K562 (cell line): ENCODE measurements at regions not wholly inside any gene's neighbourhood (a gene's known extent, or its start where the extent isn't known, plus 50 kb on each side); places are given as distances from the start of the nearest gene placed in this dataset.

ENCODE experiments used
- ATAC-seq: fragments of 200-7000 bp; cut with Tn5 transposase; 3 replicates; pipeline ENCODE4 v1.9.1; 2020; ENCODE audit warnings: moderate library complexity
- BruUV-seq: library from RNA; stranded (reverse); fragments of 400-500 nt; replicated peaks from 2 replicates; lab custom pipeline; 2021; lab: Mats Ljungman, UMichigan
- CTCF ChIA-PET: fragments of 300-600 bp; formaldehyde crosslinking; extraction: SDS; loops from one replicate; lab custom pipeline; 2021; ENCODE audit warnings: low intra/inter-chr PET ratio; lab: Yijun Ruan, JAX
- POLR2A ChIA-PET: fragments of 300-600, 350-650 bp; sonication (Branson Sonifier 250); formaldehyde crosslinking; extraction: SDS; loops from one replicate; lab custom pipeline; 2021; ENCODE audit warnings: antibody characterized with exemption, inconsistent platforms; lab: Yijun Ruan, JAX
- DNase-seq, 4 experiments: peaks; one replicate each; pipeline versions ENCODE4 v3.0.0 to v3.0.0-alpha.2; 2011 to 2018; ENCODE audit warnings: low spot score in 3 of 4, mixed read lengths in 3 of 4; ENCODE audit errors: extremely low read depth in 1 of 4
- FAIRE-seq: peaks from 2 replicates; lab custom pipeline; 2011; peaks lifted over from hg19 to GRCh38; lab: Jason Lieb, UNC
- H2AFZ ChIP-seq: 2 replicates; pipeline ENCODE4 v1.6.0; 2011; ENCODE audit warnings: low read depth, low read length, control low read depth, inconsistent platforms
- H3K27ac ChIP-seq: fragments of 200-600 bp; 3 replicates; pipeline ENCODE4 v1.8.0; 2011; ENCODE audit warnings: low read depth, mild to moderate bottlenecking, control low read depth, inconsistent platforms, low read length, moderate library complexity, mixed read lengths; ENCODE audit errors: extremely low read depth
- H3K27me3 ChIP-seq, 2 experiments: fragments of 300-600 bp in 1 of 2; 2 replicates in 1 of 2; 3 replicates in 1 of 2; pipeline versions ENCODE4 v1.6.0 to v1.8.0; 2011; ENCODE audit warnings: inconsistent platforms in 2 of 2, low read length in 2 of 2, mild to moderate bottlenecking in 1 of 2, mixed read lengths in 1 of 2, moderate library complexity in 1 of 2; ENCODE audit not compliant: control insufficient read depth in 2 of 2, insufficient read depth in 2 of 2
- H3K36me3 ChIP-seq: fragments of 300-600 bp; 3 replicates; pipeline ENCODE4 v1.8.0; 2011; ENCODE audit warnings: mild to moderate bottlenecking, low read length, inconsistent platforms; ENCODE audit not compliant: control insufficient read depth, insufficient read depth
- H3K4me1 ChIP-seq, 2 experiments: fragments of 200-600 bp in 1 of 2; replicated peaks in 1 of 2; 2 replicates in 1 of 2; 3 replicates in 1 of 2; pipeline versions ENCODE4 v1.5.1 to v1.8.0; 2011; ENCODE audit warnings: inconsistent platforms in 2 of 2, low read length in 2 of 2, mild to moderate bottlenecking in 1 of 2, mixed read lengths in 1 of 2, moderate library complexity in 1 of 2; ENCODE audit not compliant: control insufficient read depth in 2 of 2, insufficient read depth in 2 of 2
- H3K4me2 ChIP-seq: 2 replicates; pipeline ENCODE4 v1.6.1; 2011; ENCODE audit warnings: low read length, control low read depth, inconsistent platforms, mixed read lengths; ENCODE audit not compliant: insufficient read depth
- H3K4me3 ChIP-seq: fragments of 200-600 bp; sonication (generic), shearing (Covaris generic); 2 replicates; pipeline ENCODE4 v1.5.1; 2016; ENCODE audit warnings: control low read depth, inconsistent platforms
- H3K79me2 ChIP-seq: fragments of 200-600 bp; 3 replicates; pipeline ENCODE4 v1.8.0; 2011; ENCODE audit warnings: low read length, inconsistent platforms; ENCODE audit not compliant: control insufficient read depth, insufficient read depth
- H3K9ac ChIP-seq, 2 experiments: 2 replicates each; pipeline versions ENCODE4 v1.6.0 to v1.6.1; 2011; ENCODE audit warnings: low read depth in 2 of 2, low read length in 2 of 2, control low read depth in 1 of 2, inconsistent platforms in 1 of 2, mild to moderate bottlenecking in 1 of 2, mixed read lengths in 1 of 2; ENCODE audit not compliant: insufficient read depth in 1 of 2
- H3K9me1 ChIP-seq: one replicate; pipeline ENCODE4 v1.6.0; 2011; ENCODE audit warnings: inconsistent platforms, mild to moderate bottlenecking, low read length, moderate library complexity; ENCODE audit not compliant: control insufficient read depth, insufficient read depth
- H3K9me3 ChIP-seq: replicated peaks from 2 replicates; pipeline ENCODE4 v1.5.1; 2011; ENCODE audit warnings: low read depth, low read length, inconsistent platforms; ENCODE audit not compliant: control insufficient read depth, insufficient read depth
- H4K20me1 ChIP-seq: replicated peaks from 2 replicates; pipeline ENCODE4 v1.6.1; 2011; ENCODE audit warnings: low read length, inconsistent platforms, mixed read lengths; ENCODE audit not compliant: control insufficient read depth, insufficient read depth
- CCNT2 ChIP-seq: IDR thresholded peaks from 2 replicates; pipeline ENCODE4 v1.6.1; 2011; ENCODE audit warnings: borderline replicate concordance, low read depth, mild to moderate bottlenecking, moderate library complexity, mixed read lengths, low read length; ENCODE audit not compliant: insufficient read length; ENCODE audit errors: extremely low read depth
- CREBBP ChIP-seq: IDR thresholded peaks from one replicate; pipeline ENCODE4 v1.6.1; 2012; ENCODE audit warnings: low read depth, mild to moderate bottlenecking, control low read depth, inconsistent platforms, low read length
- FOXK2 ChIP-seq, 2 experiments: fragments of 450-650 bp; IDR thresholded peaks in 1 of 2; conservative IDR thresholded peaks in 1 of 2; 2 replicates each; pipeline ENCODE4 v1.6.1; 2016; ENCODE audit warnings: low read depth in 2 of 2, mild to moderate bottlenecking in 1 of 2
- GATAD2A ChIP-seq: fragments of 450-650 bp; IDR thresholded peaks from 2 replicates; pipeline ENCODE4 v1.6.1; 2017
- GTF2B ChIP-seq: IDR thresholded peaks from 2 replicates; pipeline ENCODE4 v1.6.1; 2011; ENCODE audit not compliant: insufficient read length; ENCODE audit errors: extremely low read depth
- HNRNPH1 ChIP-seq: fragments of 200-400 bp; formaldehyde crosslinking; optimal IDR thresholded peaks from 2 replicates; pipeline ENCODE3; 2017; ENCODE audit warnings: low read depth, mild to moderate bottlenecking, low read length, moderate library complexity
- KAT2B ChIP-seq: IDR thresholded peaks from one replicate; pipeline ENCODE4 v1.6.1; 2012; ENCODE audit warnings: low read depth, mild to moderate bottlenecking, control low read depth, inconsistent platforms, low read length, moderate library complexity
- KAT8 ChIP-seq: fragments of 450-650 bp; IDR thresholded peaks from 2 replicates; pipeline ENCODE4 v1.6.1; 2016; ENCODE audit warnings: low read depth, mild to moderate bottlenecking
- PCBP2 ChIP-seq: fragments of 200-400 bp; formaldehyde crosslinking; IDR thresholded peaks from 2 replicates; pipeline ENCODE4 v1.6.1; 2018; ENCODE audit warnings: low read length, low read depth, mild to moderate bottlenecking, moderate library complexity; ENCODE audit not compliant: poor library complexity, severe bottlenecking
- RAD21 ChIP-seq, 2 experiments: fragments of 250-450 bp in 1 of 2; fragments of 450-650 bp in 1 of 2; sonication (Bioruptor Pico) in 1 of 2; formaldehyde crosslinking in 1 of 2; IDR thresholded peaks in 1 of 2; conservative IDR thresholded peaks in 1 of 2; 2 replicates each; pipeline versions ENCODE4 v1.4.0 to v1.8.0; 2020 to 2022; ENCODE audit warnings: mild to moderate bottlenecking in 2 of 2, moderate library complexity in 1 of 2
- RBM15 ChIP-seq: fragments of 200-400 bp; formaldehyde crosslinking; IDR thresholded peaks from 2 replicates; pipeline ENCODE4 v1.6.1; 2018; ENCODE audit warnings: mild to moderate bottlenecking, low read length, moderate library complexity; ENCODE audit not compliant: insufficient read depth
- RBM17 ChIP-seq: fragments of 200-400 bp; formaldehyde crosslinking; IDR thresholded peaks from 2 replicates; pipeline ENCODE4 v1.6.1; 2017; ENCODE audit warnings: low read depth, mild to moderate bottlenecking, low read length, borderline replicate concordance
- YY1 ChIP-seq, 3 experiments: IDR thresholded peaks; 2 replicates each; pipeline ENCODE4 v1.6.1; 2011; ENCODE audit warnings: low read length in 2 of 3, mild to moderate bottlenecking in 2 of 3, moderate library complexity in 2 of 3, borderline replicate concordance in 1 of 3, control low read depth in 1 of 3, low read depth in 1 of 3; ENCODE audit not compliant: insufficient read depth in 3 of 3, insufficient replicate concordance in 2 of 3, control insufficient read depth in 1 of 3, insufficient read length in 1 of 3; ENCODE audit errors: extremely low read depth in 1 of 3
- ZBTB2 ChIP-seq: fragments of 450-650 bp; IDR thresholded peaks from 2 replicates; pipeline ENCODE4 v1.6.1; 2016; ENCODE audit warnings: antibody characterized with exemption
- ZNF239 ChIP-seq: fragments of 250-450 bp; sonication (Bioruptor Pico); IDR thresholded peaks from 2 replicates; pipeline ENCODE4 v1.4.0; 2020; ENCODE audit warnings: mild to moderate bottlenecking
- ZNF696 ChIP-seq: fragments of 250-450 bp; sonication (Bioruptor Pico); conservative IDR thresholded peaks from 2 replicates; pipeline ENCODE4 v1.4.0; 2020; ENCODE audit warnings: mild to moderate bottlenecking, moderate library complexity
- ZNF707 ChIP-seq: fragments of 250-450 bp; sonication (Bioruptor Pico); conservative IDR thresholded peaks from 2 replicates; pipeline ENCODE4 v1.8.0; 2022; ENCODE audit warnings: inconsistent platforms, mild to moderate bottlenecking, moderate library complexity
- WGBS: fragments of 100-300 bp; shearing (Covaris generic); methylation state at CpG from one replicate; pipeline ENCODE4 v1.1.6; 2016; ENCODE audit warnings: low coverage, mixed read lengths; ENCODE audit not compliant: insufficient coverage; ENCODE audit errors: missing lambda C conversion rate; 5-methylcytosine and 5-hydroxymethylcytosine counted together
- in situ Hi-C: fragments of 300-500 bp; cut with MboI; formaldehyde crosslinking; loops from 4 replicates; pipeline ENCODE4 v1.15.0; 2018; ENCODE audit warnings: inconsistent platforms, mixed read lengths
- intact Hi-C: fragments of 100-400 bp; cut with micrococcal nuclease; formaldehyde crosslinking; loops from 2 replicates; pipeline ENCODE4 v1.14.2; 2022
- TF ChIP-seq, protein P1 (sequence below): sonication (generic); formaldehyde crosslinking; IDR thresholded peaks from 2 replicates; pipeline ENCODE4 v1.8.1; 2023; ENCODE audit warnings: mild to moderate bottlenecking, missing genetic modification reagents

DNA sequence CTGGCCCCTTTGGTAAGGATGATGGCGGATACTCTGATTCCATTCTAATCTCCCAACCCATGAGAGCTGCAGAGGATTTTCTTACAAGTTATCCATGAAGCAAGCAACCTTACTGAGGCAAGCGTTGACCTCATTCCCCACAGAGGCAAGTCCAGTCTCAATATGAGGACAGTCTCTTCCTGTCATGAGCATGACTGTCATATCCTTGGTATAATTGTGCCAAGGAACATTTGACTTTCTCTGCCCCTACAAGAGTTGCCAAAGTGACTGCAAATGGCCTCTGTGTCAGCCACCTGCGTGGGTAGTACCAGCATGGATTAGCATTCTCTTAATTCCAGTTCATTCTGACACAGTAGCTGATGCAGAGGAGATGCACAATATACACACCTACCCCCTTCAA, 71.2 kb upstream of the TMEM158 start:
- ChIA-PET POLR2A (interaction anchor here (0.8 to 2.4 kb wide), 4 partner anchors 9 to 16 kb away, joined by 3 to 11 read pairs (median 6); no protein-coding TSS in a partner anchor), CTCF (no interaction called here)
- 1% methylated on average over 3 of the region's 3 CpGs for WGBS
- H3K4me2 ChIP-seq = no peak overlapping the region
- no peak overlapping the region for H3K27ac ChIP-seq
- H3K9me1 ChIP-seq = no peaks in the 10 kb centered on the region
- peaks cover 19 to 25% of the 10 kb centered on the region in 2 experiments for H3K27me3 ChIP-seq
- H3K79me2 ChIP-seq = no peaks in the 10 kb centered on the region
- no peak for DNase-seq
- H3K4me1 ChIP-seq = no peaks in the 10 kb centered on the region
- peaks cover 7% of the 10 kb centered on the region; the same call in 1 of the 2 replicates for H3K9me3 ChIP-seq
- no peaks in the 10 kb centered on the region for H4K20me1 ChIP-seq
- H3K4me3 ChIP-seq = no peak overlapping the region
- intact Hi-C loops = no loop called here
- no peak for FAIRE-seq
- H3K36me3 ChIP-seq = no peaks in the 10 kb centered on the region
- in situ Hi-C loops = no loop called here
- no peak overlapping the region for H2AFZ ChIP-seq
- ATAC-seq = no peak
- H3K9ac ChIP-seq = no peak overlapping the region
- no TSS peak for BruUV-seq
- TF ChIP-seq RBM17 (no peak), GTF2B (no peak), YY1 (IDR thresholded peaks at IDR 0.05; ENCODE audit: borderline replicate concordance in 1 of 3, control insufficient read depth in 1 of 3, extremely low read depth in 1 of 3, insufficient read depth in 3 of 3, insufficient read length in 1 of 3, insufficient replicate concordance in 2 of 3, low read depth in 1 of 3, low read length in 2 of 3) (no peak), ZNF696 (CRISPR knock-in tag) (no peak), KAT8 (no peak), PCBP2 (no peak), FOXK2 (conservative IDR thresholded peaks at IDR 0.05 in 1 of 2, IDR thresholded peaks at IDR 0.05 in 1 of 2; ENCODE audit: low read depth in 2 of 2) (no peak), ZBTB2 (no peak), CCNT2 (no peak), KAT2B (no peak), CREBBP (no peak), HNRNPH1 (no peak), RAD21 (CRISPR knock-in tag; conservative IDR thresholded peaks at IDR 0.05 in 1 of 2, IDR thresholded peaks at IDR 0.05 in 1 of 2) (no peak), RBM15 (no peak), ZNF239 (CRISPR knock-in tag) (no peak), ZNF707 (CRISPR knock-in tag) (no peak), GATAD2A (no peak)
- TF ChIP-seq, protein P1, sequence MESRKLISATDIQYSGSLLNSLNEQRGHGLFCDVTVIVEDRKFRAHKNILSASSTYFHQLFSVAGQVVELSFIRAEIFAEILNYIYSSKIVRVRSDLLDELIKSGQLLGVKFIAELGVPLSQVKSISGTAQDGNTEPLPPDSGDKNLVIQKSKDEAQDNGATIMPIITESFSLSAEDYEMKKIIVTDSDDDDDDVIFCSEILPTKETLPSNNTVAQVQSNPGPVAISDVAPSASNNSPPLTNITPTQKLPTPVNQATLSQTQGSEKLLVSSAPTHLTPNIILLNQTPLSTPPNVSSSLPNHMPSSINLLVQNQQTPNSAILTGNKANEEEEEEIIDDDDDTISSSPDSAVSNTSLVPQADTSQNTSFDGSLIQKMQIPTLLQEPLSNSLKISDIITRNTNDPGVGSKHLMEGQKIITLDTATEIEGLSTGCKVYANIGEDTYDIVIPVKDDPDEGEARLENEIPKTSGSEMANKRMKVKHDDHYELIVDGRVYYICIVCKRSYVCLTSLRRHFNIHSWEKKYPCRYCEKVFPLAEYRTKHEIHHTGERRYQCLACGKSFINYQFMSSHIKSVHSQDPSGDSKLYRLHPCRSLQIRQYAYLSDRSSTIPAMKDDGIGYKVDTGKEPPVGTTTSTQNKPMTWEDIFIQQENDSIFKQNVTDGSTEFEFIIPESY (CRISPR knock-in tag) = no peak
